ENCODE measurements at regions not wholly inside any gene's neighbourhood (a gene's known extent, or its start where the extent isn't known, plus 50 kb on each side); places are given as distances from the start of the nearest gene placed in this dataset.

- Mint-ChIP-seq H3K27ac (no peak overlapping the region), H3K4me1 (no peaks in the 10 kb centered on the region), H3K9me3 (peaks cover 26% of the 10 kb centered on the region), H3K27me3 (no peaks in the 10 kb centered on the region), H3K36me3 (ENCODE audit: low read depth) (no peaks in the 10 kb centered on the region), H3K4me3 (no peak overlapping the region)
- DNase-seq (no peak), ATAC-seq (no peak)
Observed at GRCh38 chr4:60590116-60590515, 610.0 kb upstream of the ADGRL3 start.

DNA sequence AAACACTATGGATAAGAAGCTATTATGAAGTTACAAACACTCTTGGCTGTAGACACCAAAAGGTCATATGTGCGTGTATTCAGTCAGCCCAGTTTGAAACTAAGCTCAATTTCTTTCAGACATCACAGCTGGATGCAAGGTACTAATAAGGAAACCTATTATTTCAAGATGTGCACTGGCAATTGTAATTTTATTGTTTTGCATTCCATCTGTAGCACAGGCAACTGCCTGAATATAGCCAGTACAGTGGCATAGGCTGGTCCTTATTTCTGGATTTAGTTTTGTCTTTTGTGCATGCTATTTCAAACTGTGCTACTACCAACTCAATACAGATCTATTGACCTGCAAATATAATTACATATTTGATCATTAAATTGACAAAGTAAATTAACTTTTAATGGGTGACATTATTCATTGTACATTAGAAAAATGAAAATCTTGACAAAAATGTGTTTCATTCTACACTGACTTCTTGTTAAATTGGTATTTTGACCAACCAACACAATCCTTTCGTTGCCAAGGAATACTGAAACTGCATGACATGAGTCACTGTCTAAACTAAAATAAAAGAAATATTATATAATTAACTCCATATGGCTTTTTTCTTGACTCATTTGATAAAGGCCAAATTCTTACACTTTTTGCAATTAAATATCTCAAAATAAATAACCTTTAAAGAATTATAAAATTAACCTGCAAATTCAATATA, 594.3 kb upstream of the ADGRL3 start:
- H3K27ac Mint-ChIP-seq, result no peak overlapping the region
- H3K4me1 Mint-ChIP-seq, result no peaks in the 10 kb centered on the region
- peaks cover 9% of the 10 kb centered on the region for H3K9me3 Mint-ChIP-seq
- H3K36me3 Mint-ChIP-seq (ENCODE audit: low read depth), result no peaks in the 10 kb centered on the region
- no peak overlapping the region for H3K4me3 Mint-ChIP-seq
- no peak for DNase-seq
- no peak for ATAC-seq
- no peaks in the 10 kb centered on the region for H3K27me3 Mint-ChIP-seq

GRCh38 chr4:60611762-60612496, 588.2 kb upstream of the ADGRL3 start:
- Mint-ChIP-seq H3K27me3 (no peaks in the 10 kb centered on the region), H3K36me3 (ENCODE audit: low read depth) (no peaks in the 10 kb centered on the region), H3K4me3 (no peak overlapping the region), H3K27ac (no peak overlapping the region), H3K4me1 (no peaks in the 10 kb centered on the region), H3K9me3 (no peaks in the 10 kb centered on the region)
- ATAC-seq (no peak), DNase-seq (no peak)

DNA sequence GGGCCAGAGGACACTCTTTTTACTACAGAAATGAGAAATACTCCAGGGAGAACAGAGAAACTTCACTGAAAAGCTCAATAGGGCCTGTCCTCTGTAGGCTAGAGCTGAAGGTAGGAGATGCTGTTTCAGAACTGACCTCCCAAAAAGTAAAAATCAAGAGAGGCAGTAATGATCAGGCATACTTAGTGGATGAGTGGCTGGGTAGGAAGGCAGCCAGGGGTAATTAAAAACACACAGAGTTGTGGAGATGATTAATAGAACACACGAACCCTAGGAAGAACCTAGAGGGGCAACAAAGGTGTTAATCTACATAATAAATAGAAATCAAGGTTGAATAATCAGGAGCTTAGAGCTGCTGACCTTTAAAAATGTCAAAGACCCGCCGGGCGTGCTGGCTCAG, 582.4 kb upstream of the ADGRL3 start:
- Mint-ChIP-seq H3K27me3 (no peaks in the 10 kb centered on the region), H3K9me3 (peaks cover 9% of the 10 kb centered on the region), H3K36me3 (ENCODE audit: low read depth) (no peaks in the 10 kb centered on the region), H3K4me3 (no peak overlapping the region), H3K4me1 (no peaks in the 10 kb centered on the region), H3K27ac (no peak overlapping the region)
- DNase-seq (no peak), ATAC-seq (no peak)

GRCh38 chr4:60619531-60620305, 580.4 kb upstream of the ADGRL3 start:
- no peak for DNase-seq
- Mint-ChIP-seq H3K27ac (no peak overlapping the region), H3K4me3 (no peak overlapping the region), H3K4me1 (no peaks in the 10 kb centered on the region), H3K36me3 (ENCODE audit: low read depth) (no peaks in the 10 kb centered on the region), H3K9me3 (peaks cover 9% of the 10 kb centered on the region), H3K27me3 (no peaks in the 10 kb centered on the region)
- no peak for ATAC-seq

- no peaks in the 10 kb centered on the region for H3K36me3 Mint-ChIP-seq (ENCODE audit: low read depth)
- H3K27me3 Mint-ChIP-seq, result no peaks in the 10 kb centered on the region
- peaks cover 28% of the 10 kb centered on the region for H3K9me3 Mint-ChIP-seq
- H3K4me3 Mint-ChIP-seq, result no peak overlapping the region
- H3K4me1 Mint-ChIP-seq, result no peaks in the 10 kb centered on the region
- H3K27ac Mint-ChIP-seq, result no peak overlapping the region
- no peak for ATAC-seq
- no peak for DNase-seq
Observed at GRCh38 chr4:60637976-60638375, 562.1 kb upstream of the ADGRL3 start.

DNA sequence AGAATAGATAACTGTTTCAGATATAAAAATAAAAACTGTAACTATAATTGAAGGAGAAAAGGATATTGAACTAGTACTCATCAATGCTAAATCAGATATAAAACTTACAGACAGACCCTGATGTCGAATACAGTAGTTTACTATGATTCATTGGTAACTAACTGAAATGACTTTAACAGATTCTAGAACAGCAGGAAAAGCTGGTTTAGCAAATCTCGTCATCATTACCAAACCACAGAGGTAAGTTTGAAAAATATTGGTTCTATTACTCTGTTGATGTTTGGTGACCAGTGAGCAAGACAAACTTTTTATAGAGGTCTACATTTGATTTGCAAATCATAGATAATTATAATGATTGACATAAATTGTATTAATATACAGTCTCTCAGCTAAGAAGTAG, 551.4 kb upstream of the ADGRL3 start:
- H3K4me1 Mint-ChIP-seq, result no peaks in the 10 kb centered on the region
- H3K4me3 Mint-ChIP-seq, result no peak overlapping the region
- DNase-seq (no peak), ATAC-seq (no peak)
- no peaks in the 10 kb centered on the region for H3K36me3 Mint-ChIP-seq (ENCODE audit: low read depth)
- no peak overlapping the region for H3K27ac Mint-ChIP-seq
- peaks cover 9% of the 10 kb centered on the region for H3K9me3 Mint-ChIP-seq
- H3K27me3 Mint-ChIP-seq, result no peaks in the 10 kb centered on the region

- Mint-ChIP-seq H3K4me1 (no peaks in the 10 kb centered on the region), H3K27me3 (no peaks in the 10 kb centered on the region)
Observed at GRCh38 chr4:60652933-60653332, 547.2 kb upstream of the ADGRL3 start.

DNA sequence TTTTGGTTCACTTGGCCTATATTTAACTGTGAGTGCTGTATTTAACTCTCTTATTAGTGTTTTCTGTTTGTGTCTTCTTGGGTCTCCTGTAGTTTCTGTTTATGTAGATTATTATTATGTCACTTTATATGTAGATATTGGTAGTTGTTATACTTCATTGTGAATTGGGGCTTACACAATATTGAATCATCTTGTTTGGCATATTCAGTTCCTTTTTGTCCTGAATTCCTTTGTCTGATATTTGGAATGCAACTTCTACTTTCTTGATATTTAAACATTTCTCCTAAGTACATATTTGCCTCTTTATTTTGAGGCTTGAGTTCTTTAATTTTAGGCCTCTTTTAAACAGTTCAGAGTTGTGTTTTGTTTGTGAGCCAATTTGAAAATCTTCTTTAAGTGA, 544.8 kb upstream of the ADGRL3 start:
- no peaks in the 10 kb centered on the region for H3K4me1 Mint-ChIP-seq
- no peak for ATAC-seq
- H3K36me3 Mint-ChIP-seq (ENCODE audit: low read depth), result no peaks in the 10 kb centered on the region
- no peak for DNase-seq
- no peaks in the 10 kb centered on the region for H3K27me3 Mint-ChIP-seq
- peaks cover 24% of the 10 kb centered on the region for H3K9me3 Mint-ChIP-seq
- H3K27ac Mint-ChIP-seq, result no peak overlapping the region
- H3K4me3 Mint-ChIP-seq, result no peak overlapping the region

More at GRCh38 chr4:60652933-60653332, 547.2 kb upstream of the ADGRL3 start:
- Mint-ChIP-seq H3K9me3 (peaks cover 25% of the 10 kb centered on the region), H3K27ac (no peak overlapping the region), H3K36me3 (ENCODE audit: low read depth) (no peaks in the 10 kb centered on the region), H3K4me3 (no peak overlapping the region)
- ATAC-seq (no peak), DNase-seq (no peak)

GRCh38 chr4:60656171-60656570, 544.0 kb upstream of the ADGRL3 start:
- Mint-ChIP-seq H3K4me1 (no peaks in the 10 kb centered on the region), H3K36me3 (ENCODE audit: low read depth) (no peaks in the 10 kb centered on the region), H3K9me3 (peaks cover 24% of the 10 kb centered on the region), H3K27me3 (no peaks in the 10 kb centered on the region), H3K4me3 (no peak overlapping the region), H3K27ac (no peak overlapping the region)
- no peak for DNase-seq
- no peak for ATAC-seq

DNA sequence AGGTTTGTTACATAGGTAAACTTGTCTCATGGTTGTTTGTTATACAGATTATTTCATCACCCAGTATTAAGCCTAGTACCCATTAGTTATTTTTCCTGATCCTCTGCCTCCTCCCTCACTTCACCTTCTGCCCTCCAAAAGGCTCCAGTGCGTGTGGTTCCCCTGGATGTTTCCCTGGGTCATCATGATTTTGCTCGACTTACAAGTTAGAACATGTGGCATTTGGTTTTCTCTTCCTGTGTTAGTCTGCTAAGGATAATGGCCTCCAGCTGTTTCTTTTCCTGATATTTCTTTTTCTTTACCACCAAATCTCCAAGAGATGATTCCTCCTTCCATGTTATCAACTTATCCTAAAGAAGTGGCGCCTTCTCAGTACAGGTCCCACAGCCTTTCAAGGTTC, 543.1 kb upstream of the ADGRL3 start:
- H3K9me3 Mint-ChIP-seq, result peaks cover 28% of the 10 kb centered on the region
- H3K36me3 Mint-ChIP-seq (ENCODE audit: low read depth), result no peaks in the 10 kb centered on the region
- ATAC-seq (no peak), DNase-seq (no peak)
- no peak overlapping the region for H3K27ac Mint-ChIP-seq
- H3K4me1 Mint-ChIP-seq, result no peaks in the 10 kb centered on the region
- H3K27me3 Mint-ChIP-seq, result no peaks in the 10 kb centered on the region
- H3K4me3 Mint-ChIP-seq, result no peak overlapping the region

GRCh38 chr4:60657807-60658206, 542.3 kb upstream of the ADGRL3 start:
- H3K9me3 Mint-ChIP-seq, result peaks cover 28% of the 10 kb centered on the region
- H3K27ac Mint-ChIP-seq, result no peak overlapping the region
- H3K27me3 Mint-ChIP-seq, result no peaks in the 10 kb centered on the region
- H3K36me3 Mint-ChIP-seq (ENCODE audit: low read depth), result no peaks in the 10 kb centered on the region
- DNase-seq (no peak), ATAC-seq (no peak)
- no peaks in the 10 kb centered on the region for H3K4me1 Mint-ChIP-seq
- no peak overlapping the region for H3K4me3 Mint-ChIP-seq

DNA sequence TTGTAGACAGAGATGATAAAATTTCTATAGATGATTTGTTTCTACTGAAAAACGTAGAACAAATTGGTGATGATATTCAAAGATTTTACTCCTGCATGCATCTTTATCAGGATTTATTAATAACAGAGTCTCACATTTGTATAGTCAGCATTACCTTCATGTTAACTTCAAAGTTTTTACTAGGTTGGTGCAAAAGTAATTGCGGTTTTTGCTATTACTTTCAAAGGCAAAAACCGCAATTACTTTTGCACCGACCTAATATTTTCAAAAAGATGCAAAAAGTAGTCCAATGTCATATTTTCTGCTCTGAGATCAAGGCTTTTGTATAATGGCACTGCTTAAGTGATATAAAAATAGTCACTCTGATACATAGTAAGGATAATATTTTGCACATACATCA, 536.4 kb upstream of the ADGRL3 start:
- DNase-seq (no peak), ATAC-seq (no peak)
- H3K27me3 Mint-ChIP-seq, result no peaks in the 10 kb centered on the region
- no peak overlapping the region for H3K4me3 Mint-ChIP-seq
- no peak overlapping the region for H3K27ac Mint-ChIP-seq
- H3K36me3 Mint-ChIP-seq (ENCODE audit: low read depth), result no peaks in the 10 kb centered on the region
- H3K4me1 Mint-ChIP-seq, result no peaks in the 10 kb centered on the region
- peaks cover 7% of the 10 kb centered on the region for H3K9me3 Mint-ChIP-seq

DNA sequence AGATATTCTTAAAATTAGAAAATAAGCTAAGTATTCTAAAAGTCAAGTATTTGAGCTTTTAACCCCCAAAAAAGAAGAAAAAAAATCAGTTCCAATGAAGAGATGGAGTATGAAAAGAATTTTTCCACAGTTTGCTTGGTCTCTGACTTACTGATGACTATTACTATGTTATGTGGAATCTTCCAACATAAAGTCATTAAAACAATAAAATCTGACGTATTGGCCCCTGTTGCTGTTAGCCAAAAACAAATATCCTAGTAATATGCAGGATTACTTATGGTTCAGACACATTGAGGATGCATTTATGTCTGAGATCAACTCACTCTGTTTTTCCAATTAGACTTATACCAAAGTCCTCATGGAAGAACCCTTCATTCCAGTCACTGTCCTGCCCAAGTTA, 517.2 kb upstream of the ADGRL3 start:
- no peak overlapping the region for H3K4me3 Mint-ChIP-seq
- ATAC-seq (no peak), DNase-seq (no peak)
- no peaks in the 10 kb centered on the region for H3K4me1 Mint-ChIP-seq
- H3K27ac Mint-ChIP-seq, result no peak overlapping the region
- H3K27me3 Mint-ChIP-seq, result no peaks in the 10 kb centered on the region
- no peaks in the 10 kb centered on the region for H3K36me3 Mint-ChIP-seq (ENCODE audit: low read depth)
- no peaks in the 10 kb centered on the region for H3K9me3 Mint-ChIP-seq

GRCh38 chr4:60683357-60683756, 516.8 kb upstream of the ADGRL3 start:
- H3K4me3 Mint-ChIP-seq, result no peak overlapping the region
- no peaks in the 10 kb centered on the region for H3K4me1 Mint-ChIP-seq
- H3K27me3 Mint-ChIP-seq, result no peaks in the 10 kb centered on the region
- no peak for DNase-seq
- ATAC-seq, result no peak
- H3K27ac Mint-ChIP-seq, result no peak overlapping the region
- no peaks in the 10 kb centered on the region for H3K9me3 Mint-ChIP-seq
- no peaks in the 10 kb centered on the region for H3K36me3 Mint-ChIP-seq (ENCODE audit: low read depth)
